Endothelial cell of umbilical vein (primary cell): ENCODE measurements at regions not wholly inside any gene's neighbourhood (a gene's known extent, or its start where the extent isn't known, plus 50 kb on each side); places are given as distances from the start of the nearest gene placed in this dataset.

Experiments
- BruUV-seq: library from RNA; stranded (reverse); fragments of 400-500 nt; replicated peaks from 2 replicates; lab custom pipeline; 2021; lab: Mats Ljungman, UMichigan
- CTCF ChIA-PET: fragments of 300-600, 350-600 bp; sonication (Branson Sonifier 250); formaldehyde crosslinking; loops from one replicate; lab custom pipeline; 2021; ENCODE audit warnings: antibody characterized with exemption, inconsistent platforms; lab: Charles Lee
- POLR2A ChIA-PET: fragments of 300-600, 350-600 bp; sonication (Branson Sonifier 250); formaldehyde crosslinking; loops from one replicate; lab custom pipeline; 2021; ENCODE audit warnings: antibody characterized with exemption, inconsistent platforms; lab: Charles Lee
- DNase-seq: peaks from one replicate; pipeline ENCODE4 v3.0.0-alpha.2; 2011; ENCODE audit warnings: low read depth, low spot score
- FAIRE-seq: peaks from 2 replicates; lab custom pipeline; 2011; peaks lifted over from hg19 to GRCh38; lab: Jason Lieb, UNC
- H2AFZ ChIP-seq: 2 replicates; pipeline ENCODE4 v1.6.0; 2012; ENCODE audit warnings: low read depth, low read length, control low read depth, inconsistent platforms
- H3K27ac ChIP-seq: 2 replicates; pipeline ENCODE4 v1.5.1; 2011; ENCODE audit warnings: low read depth, mild to moderate bottlenecking, control low read depth, low read length, moderate library complexity; ENCODE audit not compliant: insufficient read depth
- H3K27me3 ChIP-seq, 2 experiments: 2 replicates each; pipeline versions ENCODE4 v1.6.0 to v1.6.1; 2011; ENCODE audit warnings: low read length in 2 of 2, mixed read lengths in 1 of 2; ENCODE audit not compliant: control insufficient read depth in 2 of 2, insufficient read depth in 2 of 2
- H3K36me3 ChIP-seq, 2 experiments: 2 replicates in 1 of 2; 3 replicates in 1 of 2; pipeline ENCODE4 v1.5.1; 2011; ENCODE audit warnings: low read length in 2 of 2, mild to moderate bottlenecking in 1 of 2, moderate library complexity in 1 of 2; ENCODE audit not compliant: control insufficient read depth in 2 of 2, insufficient read depth in 2 of 2; ENCODE audit errors: extremely low read depth in 1 of 2
- H3K4me1 ChIP-seq: 3 replicates; pipeline ENCODE4 v1.5.1; 2011; ENCODE audit warnings: mild to moderate bottlenecking, low read length; ENCODE audit not compliant: control insufficient read depth, insufficient read depth; ENCODE audit errors: extremely low read depth
- H3K4me2 ChIP-seq: 2 replicates; pipeline ENCODE4 v1.6.1; 2011; ENCODE audit warnings: low read length, control low read depth, mixed read lengths; ENCODE audit not compliant: insufficient read depth
- H3K4me3 ChIP-seq, 3 experiments: fragments of 200-600 bp in 1 of 3; sonication (generic), shearing (Covaris generic) in 1 of 3; replicated peaks in 1 of 3; 2 replicates each; pipeline ENCODE4 v1.5.1; 2011 to 2016; ENCODE audit warnings: control low read depth in 3 of 3, low read length in 3 of 3, mild to moderate bottlenecking in 2 of 3, inconsistent platforms in 1 of 3, low read depth in 1 of 3, moderate library complexity in 1 of 3; ENCODE audit not compliant: insufficient read depth in 1 of 3
- H3K79me2 ChIP-seq: 2 replicates; pipeline ENCODE4 v1.6.0; 2012; ENCODE audit warnings: low read length, inconsistent platforms; ENCODE audit not compliant: control insufficient read depth, insufficient read depth
- H3K9ac ChIP-seq: replicated peaks from 2 replicates; pipeline ENCODE3; 2011; ENCODE audit warnings: low read length, control low read depth; ENCODE audit not compliant: insufficient read depth; ENCODE audit errors: extremely low read depth
- H3K9me1 ChIP-seq: replicated peaks from 3 replicates; pipeline ENCODE4 v1.6.0; 2011; ENCODE audit warnings: mild to moderate bottlenecking, low read length; ENCODE audit not compliant: control insufficient read depth, insufficient read depth; ENCODE audit errors: extremely low read depth
- H3K9me3 ChIP-seq: replicated peaks from 2 replicates; pipeline ENCODE4 v1.5.1; 2012; ENCODE audit warnings: low read length, inconsistent platforms; ENCODE audit not compliant: control insufficient read depth, insufficient read depth
- H4K20me1 ChIP-seq: replicated peaks from 2 replicates; pipeline ENCODE3; 2011; ENCODE audit warnings: mild to moderate bottlenecking, low read length; ENCODE audit not compliant: control insufficient read depth, insufficient read depth; ENCODE audit errors: extremely low read depth
- CTCF ChIP-seq, 2 donors: IDR thresholded peaks; 1 replicate in 1 of 2; 2 replicates in 1 of 2; pipeline ENCODE4 v1.5.1; 2011; ENCODE audit warnings: low read length in 2 of 2, mild to moderate bottlenecking in 2 of 2, moderate library complexity in 2 of 2, control low read depth in 1 of 2, inconsistent platforms in 1 of 2, low read depth in 1 of 2; ENCODE audit not compliant: insufficient read depth in 1 of 2; ENCODE audit errors: extremely low read depth in 1 of 2
- FOS ChIP-seq: IDR thresholded peaks from 2 replicates; pipeline ENCODE4 v1.6.1; 2011; ENCODE audit warnings: mild to moderate bottlenecking, low read length, moderate library complexity, borderline replicate concordance; ENCODE audit not compliant: insufficient read depth
- GATA2 ChIP-seq: IDR thresholded peaks from 2 replicates; pipeline ENCODE4 v1.7.0; 2011; ENCODE audit warnings: low read depth, mild to moderate bottlenecking, moderate library complexity, mixed read lengths, low read length; ENCODE audit not compliant: insufficient read length, insufficient read depth
- JUN ChIP-seq: IDR thresholded peaks from 2 replicates; pipeline ENCODE4 v1.6.1; 2011; ENCODE audit warnings: borderline replicate concordance, low read depth; ENCODE audit not compliant: insufficient read length, insufficient read depth
- MAX ChIP-seq: IDR thresholded peaks from 2 replicates; pipeline ENCODE4 v1.6.1; 2011; ENCODE audit not compliant: insufficient read depth, insufficient read length
- MYC ChIP-seq: IDR thresholded peaks from one replicate; pipeline ENCODE4 v1.6.1; 2011; ENCODE audit warnings: mild to moderate bottlenecking, low read depth, low read length
- POLR2A ChIP-seq: IDR thresholded peaks from 2 replicates; pipeline ENCODE4 v1.6.1; 2012; ENCODE audit warnings: low read depth, mild to moderate bottlenecking, control low read depth, low read length
- POLR2AphosphoS5 ChIP-seq: IDR thresholded peaks from 2 replicates; pipeline ENCODE4 v1.6.1; 2012; ENCODE audit warnings: low read depth, mild to moderate bottlenecking, control low read depth, low read length, moderate library complexity; ENCODE audit not compliant: insufficient read depth
- dilution Hi-C: fragments of 300-500 bp; cut with MboI; formaldehyde crosslinking; loops from one replicate; pipeline ENCODE4 v1.15.0; 2019; ENCODE audit warnings: low sequenced_read_pairs; ENCODE audit not compliant: extremely low pct_ligation_motif_present
- intact Hi-C: fragments of 100-400 bp; cut with micrococcal nuclease; formaldehyde crosslinking; loops from one replicate; pipeline ENCODE4 v1.10.0; 2022

- BruUV-seq, result no TSS peak
These were observed 174.4 kb upstream of the APCDD1 start for GRCh38 chr18:10279905-10280644.

More at GRCh38 chr18:10279905-10280644, 174.4 kb upstream of the APCDD1 start:
- FAIRE-seq (no peak), DNase-seq (no peak)
- TF ChIP-seq MYC (no peak), GATA2 (no peak), POLR2AphosphoS5 (no peak), CTCF (IDR thresholded peaks at IDR 0.05; ENCODE audit: extremely low read depth in 1 of 2, insufficient read depth in 1 of 2, low read depth in 1 of 2, low read length in 2 of 2) (no peak), POLR2A (no peak), MAX (no peak), JUN (no peak), FOS (no peak)
- Histone ChIP-seq H3K4me1 (peaks cover 5% of the 10 kb centered on the region), H3K9me3 (no peaks in the 10 kb centered on the region), H3K4me3 (no peak overlapping the region), H3K36me3 (no peaks in the 10 kb centered on the region), H3K9ac (no peak overlapping the region), H3K79me2 (no peaks in the 10 kb centered on the region), H4K20me1 (no peaks in the 10 kb centered on the region), H3K9me1 (no peaks in the 10 kb centered on the region), H3K27ac (no peak overlapping the region), H3K27me3 (peaks cover 0 to 6% of the 10 kb centered on the region in 2 experiments), H3K4me2 (no peak overlapping the region), H2AFZ (no peak overlapping the region)
- dilution Hi-C loops, result no loop called here
- intact Hi-C loops, result loop anchor here (10.0 kb wide), 1 partner anchor 245 kb away; the partner anchor contains the start of gene NAPG
- POLR2A ChIA-PET, result no interaction called here
- CTCF ChIA-PET, result no interaction called here
